Suprapubic skin (tissue), 4 donors: ENCODE measurements at regions not wholly inside any gene's neighbourhood (a gene's known extent, or its start where the extent isn't known, plus 50 kb on each side); places are given as distances from the start of the nearest gene placed in this dataset.
"Not testable (repeated sequence)": the region's sequence is repeated elsewhere in the genome, so short reads cannot be mapped to it uniquely, and the experiment has no call there.

Experiments used
- EP300 ChIP-seq: sonication (generic); formaldehyde crosslinking; IDR thresholded peaks from one replicate; pipeline ENCODE4 v1.6.1; 2017; ENCODE audit warnings: antibody characterized with exemption
- POLR2A ChIP-seq, 2 donors: fragments of 450-650 bp; IDR thresholded peaks; one replicate each; pipeline ENCODE4 v1.6.1; 2017; ENCODE audit warnings: antibody characterized with exemption in 2 of 2, mild to moderate bottlenecking in 2 of 2, moderate library complexity in 2 of 2
- POLR2AphosphoS5 ChIP-seq, 3 donors: sonication (generic); formaldehyde crosslinking; IDR thresholded peaks; one replicate each; pipeline ENCODE4 v1.6.1; 2017; ENCODE audit warnings: antibody characterized with exemption in 3 of 3
- TF ChIP-seq, protein P1 (sequence below), 2 donors: fragments of 200-600 bp in 1 of 2; fragments of 450-650 bp in 1 of 2; sonication (generic) in 1 of 2; IDR thresholded peaks; one replicate each; pipeline ENCODE4 v1.5.1; 2016 to 2019; ENCODE audit warnings: antibody characterized with exemption in 2 of 2, mild to moderate bottlenecking in 1 of 2, moderate library complexity in 1 of 2

DNA sequence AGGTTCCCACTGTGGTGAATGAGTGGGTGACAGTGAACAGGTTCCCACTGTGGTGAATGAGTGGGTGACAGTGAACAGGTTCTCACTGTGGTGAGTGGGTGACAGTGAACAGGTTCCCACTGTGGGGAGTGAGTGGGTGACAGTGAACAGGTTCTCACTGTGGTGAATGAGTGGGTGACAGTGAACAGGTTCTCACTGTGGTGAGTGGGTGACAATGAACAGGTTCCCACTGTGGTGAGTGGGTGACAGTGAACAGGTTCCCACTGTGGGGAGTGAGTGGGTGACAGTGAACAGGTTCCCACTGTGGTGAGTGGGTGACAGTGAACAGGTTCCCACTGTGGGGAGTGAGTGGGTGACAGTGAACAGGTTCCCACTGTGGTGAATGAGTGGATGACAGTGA lies 637.6 kb downstream of the UQCRFS1 start:
- TF ChIP-seq, protein P1, sequence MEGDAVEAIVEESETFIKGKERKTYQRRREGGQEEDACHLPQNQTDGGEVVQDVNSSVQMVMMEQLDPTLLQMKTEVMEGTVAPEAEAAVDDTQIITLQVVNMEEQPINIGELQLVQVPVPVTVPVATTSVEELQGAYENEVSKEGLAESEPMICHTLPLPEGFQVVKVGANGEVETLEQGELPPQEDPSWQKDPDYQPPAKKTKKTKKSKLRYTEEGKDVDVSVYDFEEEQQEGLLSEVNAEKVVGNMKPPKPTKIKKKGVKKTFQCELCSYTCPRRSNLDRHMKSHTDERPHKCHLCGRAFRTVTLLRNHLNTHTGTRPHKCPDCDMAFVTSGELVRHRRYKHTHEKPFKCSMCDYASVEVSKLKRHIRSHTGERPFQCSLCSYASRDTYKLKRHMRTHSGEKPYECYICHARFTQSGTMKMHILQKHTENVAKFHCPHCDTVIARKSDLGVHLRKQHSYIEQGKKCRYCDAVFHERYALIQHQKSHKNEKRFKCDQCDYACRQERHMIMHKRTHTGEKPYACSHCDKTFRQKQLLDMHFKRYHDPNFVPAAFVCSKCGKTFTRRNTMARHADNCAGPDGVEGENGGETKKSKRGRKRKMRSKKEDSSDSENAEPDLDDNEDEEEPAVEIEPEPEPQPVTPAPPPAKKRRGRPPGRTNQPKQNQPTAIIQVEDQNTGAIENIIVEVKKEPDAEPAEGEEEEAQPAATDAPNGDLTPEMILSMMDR (IDR thresholded peaks at IDR 0.05), result not testable (repeated sequence)
- TF ChIP-seq EP300; POLR2AphosphoS5 (IDR thresholded peaks at IDR 0.05); POLR2A (IDR thresholded peaks at IDR 0.05): not testable (repeated sequence)
